B cell (primary cell): ENCODE measurements at regions not wholly inside any gene's neighbourhood (a gene's known extent, or its start where the extent isn't known, plus 50 kb on each side); places are given as distances from the start of the nearest gene placed in this dataset.

Experiments used
- EZH2 ChIP-seq: IDR thresholded peaks from 2 replicates; pipeline ENCODE4 v1.6.1; 2012; ENCODE audit warnings: borderline replicate concordance, low read depth, mild to moderate bottlenecking, moderate library complexity, low read length; ENCODE audit not compliant: insufficient read depth, poor library complexity, severe bottlenecking
- TF ChIP-seq, protein P1 (sequence below): fragments of 200-600 bp; IDR thresholded peaks from one replicate; pipeline ENCODE4 v1.8.0; 2022; ENCODE audit warnings: antibody characterized with exemption, mild to moderate bottlenecking

DNA sequence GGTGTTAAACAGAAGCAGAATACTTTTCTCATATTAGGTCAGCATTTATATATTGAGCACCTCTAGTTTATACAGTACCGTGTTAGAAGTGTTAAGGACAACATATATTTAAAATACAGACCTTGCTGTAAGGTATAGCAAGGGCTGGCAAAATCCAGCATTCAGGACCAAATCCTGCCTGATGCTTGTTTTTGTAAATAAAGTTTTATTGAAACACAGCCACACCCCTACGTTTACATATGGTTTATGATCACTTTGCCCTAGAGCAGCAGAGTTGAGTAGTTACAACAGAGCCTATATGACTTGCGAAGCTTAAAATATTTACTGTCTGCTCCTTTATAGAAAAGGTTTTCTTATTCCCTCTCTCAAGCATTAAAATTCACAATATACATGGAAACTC lies 877.3 kb downstream of the MCTP2 start:
- no peak for TF ChIP-seq EZH2
- TF ChIP-seq, protein P1, sequence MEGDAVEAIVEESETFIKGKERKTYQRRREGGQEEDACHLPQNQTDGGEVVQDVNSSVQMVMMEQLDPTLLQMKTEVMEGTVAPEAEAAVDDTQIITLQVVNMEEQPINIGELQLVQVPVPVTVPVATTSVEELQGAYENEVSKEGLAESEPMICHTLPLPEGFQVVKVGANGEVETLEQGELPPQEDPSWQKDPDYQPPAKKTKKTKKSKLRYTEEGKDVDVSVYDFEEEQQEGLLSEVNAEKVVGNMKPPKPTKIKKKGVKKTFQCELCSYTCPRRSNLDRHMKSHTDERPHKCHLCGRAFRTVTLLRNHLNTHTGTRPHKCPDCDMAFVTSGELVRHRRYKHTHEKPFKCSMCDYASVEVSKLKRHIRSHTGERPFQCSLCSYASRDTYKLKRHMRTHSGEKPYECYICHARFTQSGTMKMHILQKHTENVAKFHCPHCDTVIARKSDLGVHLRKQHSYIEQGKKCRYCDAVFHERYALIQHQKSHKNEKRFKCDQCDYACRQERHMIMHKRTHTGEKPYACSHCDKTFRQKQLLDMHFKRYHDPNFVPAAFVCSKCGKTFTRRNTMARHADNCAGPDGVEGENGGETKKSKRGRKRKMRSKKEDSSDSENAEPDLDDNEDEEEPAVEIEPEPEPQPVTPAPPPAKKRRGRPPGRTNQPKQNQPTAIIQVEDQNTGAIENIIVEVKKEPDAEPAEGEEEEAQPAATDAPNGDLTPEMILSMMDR = no peak
